ENCODE measurements at regions not wholly inside any gene's neighbourhood (a gene's known extent, or its start where the extent isn't known, plus 50 kb on each side); places are given as distances from the start of the nearest gene placed in this dataset.

DNA sequence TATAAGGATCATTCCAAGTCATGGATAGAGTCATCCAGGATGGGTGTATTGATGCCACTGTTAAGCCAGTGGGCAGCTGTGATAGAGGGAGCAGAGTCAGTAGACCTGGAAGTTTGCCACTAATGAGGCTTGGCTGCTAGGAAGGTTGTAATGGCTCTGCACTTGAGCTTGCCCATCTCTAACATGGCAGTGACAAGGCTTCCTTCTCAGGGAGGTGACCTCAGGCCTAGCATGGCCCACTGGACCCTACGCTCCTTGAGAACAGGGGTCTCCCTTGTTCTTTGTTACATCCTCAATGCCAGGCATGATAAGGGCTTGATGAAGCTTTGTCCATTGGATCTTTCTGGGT, 155.1 kb downstream of the CD83 start:
- H2AK5ac ChIP-seq (ENCODE audit: low read depth, low read length): no peak overlapping the region
- no peak overlapping the region for H3K4me3 ChIP-seq (ENCODE audit: low read length in 2 of 2)
- H3K14ac ChIP-seq (ENCODE audit: low read length): no peak overlapping the region
- no peak overlapping the region for H3K23ac ChIP-seq (ENCODE audit: low read depth, low read length, poor library complexity)
- H3K4me1 ChIP-seq (ENCODE audit: control insufficient read depth in 2 of 2, insufficient read depth in 1 of 2, low read depth in 1 of 2, low read length in 2 of 2): peaks cover 0 to 2% of the 10 kb centered on the region in 2 donors
- H2BK5ac ChIP-seq (ENCODE audit: low read length): no peak overlapping the region
- no peak overlapping the region for H4K91ac ChIP-seq (ENCODE audit: low read depth, low read length, poor library complexity)
- H3K36me3 ChIP-seq (replicated peaks in 1 of 2; ENCODE audit: control insufficient read depth in 2 of 2, insufficient read depth in 2 of 2, low read length in 2 of 2): no peaks in the 10 kb centered on the region
- no peak overlapping the region for H3K9ac ChIP-seq (ENCODE audit: low read depth, low read length, poor library complexity)
- DNase-seq (ENCODE audit: low spot score): no peak
- H3K9me3 ChIP-seq (replicated peaks in 1 of 2; ENCODE audit: control insufficient read depth in 2 of 2, insufficient read depth in 1 of 2, low read depth in 1 of 2, low read length in 2 of 2): peaks cover 1 to 4% of the 10 kb centered on the region in 2 donors
- H4K8ac ChIP-seq (ENCODE audit: low read depth, low read length): no peak overlapping the region
- H3K18ac ChIP-seq (ENCODE audit: low read length): no peak overlapping the region
- no peak overlapping the region for H2AFZ ChIP-seq (ENCODE audit: low read length)
- no peak overlapping the region for H3K27ac ChIP-seq (replicated peaks; ENCODE audit: low read length)
- H2BK120ac ChIP-seq (ENCODE audit: low read depth, low read length): no peak overlapping the region
- no peak overlapping the region for H2BK12ac ChIP-seq (ENCODE audit: low read length)
- H3K79me1 ChIP-seq (ENCODE audit: low read depth, low read length): no peaks in the 10 kb centered on the region
- H3K27me3 ChIP-seq (ENCODE audit: control insufficient read depth in 3 of 3, insufficient read depth in 3 of 3, low read depth in 1 of 3, low read length in 3 of 3): peaks cover 0 to 12% (median 0%) of the 10 kb centered on the region in 3 experiments
- H3K4ac ChIP-seq (ENCODE audit: low read length): no peak overlapping the region
- no CpG with 5 or more reads among the region's 1 CpG for WGBS, 2 donors (ENCODE audit: extremely low coverage in 2 of 2, insufficient read length in 2 of 2, insufficient replicate concordance in 1 of 2)
- no peak overlapping the region for H3K4me2 ChIP-seq (ENCODE audit: insufficient read depth, low read length, poor library complexity, severe bottlenecking)
- no peak overlapping the region for H2BK15ac ChIP-seq (ENCODE audit: low read length)

DNA sequence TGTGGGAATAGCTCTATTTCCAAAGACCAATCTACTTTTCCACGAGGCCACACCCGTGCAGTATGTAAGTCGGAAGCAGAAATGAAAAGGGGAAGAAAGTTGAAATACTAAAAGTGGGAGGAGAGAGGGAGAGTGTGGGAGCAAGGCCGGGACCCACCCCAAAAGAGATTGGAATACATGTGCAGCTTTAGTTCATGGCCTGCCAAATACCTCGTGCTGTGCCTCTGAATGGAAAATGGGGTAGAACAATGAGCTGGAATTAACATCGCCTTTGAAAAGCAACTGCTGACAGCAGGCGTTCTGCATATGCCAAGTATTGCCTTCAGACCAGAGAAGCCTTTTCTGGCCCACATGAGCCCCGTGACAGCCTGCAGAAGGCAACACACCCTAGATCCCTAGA, 155.6 kb downstream of the CD83 start:
- H3K9me3 ChIP-seq (replicated peaks in 1 of 2; ENCODE audit: control insufficient read depth in 2 of 2, insufficient read depth in 1 of 2, low read depth in 1 of 2, low read length in 2 of 2): peaks cover 1 to 4% of the 10 kb centered on the region in 2 donors
- H2BK12ac ChIP-seq (ENCODE audit: low read length): no peak overlapping the region
- H3K4me3 ChIP-seq (ENCODE audit: low read length in 2 of 2): no peak overlapping the region
- no peak for DNase-seq (ENCODE audit: low spot score)
- no peak overlapping the region for H2BK120ac ChIP-seq (ENCODE audit: low read depth, low read length)
- peaks cover 0 to 12% (median 0%) of the 10 kb centered on the region in 3 experiments for H3K27me3 ChIP-seq (ENCODE audit: control insufficient read depth in 3 of 3, insufficient read depth in 3 of 3, low read depth in 1 of 3, low read length in 3 of 3)
- no peaks in the 10 kb centered on the region for H3K79me1 ChIP-seq (ENCODE audit: low read depth, low read length)
- no peak overlapping the region for H4K91ac ChIP-seq (ENCODE audit: low read depth, low read length, poor library complexity)
- H3K27ac ChIP-seq (replicated peaks; ENCODE audit: low read length): no peak overlapping the region
- WGBS, 2 donors (ENCODE audit: extremely low coverage in 2 of 2, insufficient read length in 2 of 2, insufficient replicate concordance in 1 of 2): no CpG with 5 or more reads among the region's 8 CpGs
- H4K8ac ChIP-seq (ENCODE audit: low read depth, low read length): no peak overlapping the region
- H2BK15ac ChIP-seq (ENCODE audit: low read length): no peak overlapping the region
- no peak overlapping the region for H3K14ac ChIP-seq (ENCODE audit: low read length)
- H2AK5ac ChIP-seq (ENCODE audit: low read depth, low read length): no peak overlapping the region
- no peaks in the 10 kb centered on the region for H3K36me3 ChIP-seq (replicated peaks in 1 of 2; ENCODE audit: control insufficient read depth in 2 of 2, insufficient read depth in 2 of 2, low read length in 2 of 2)
- H3K9ac ChIP-seq (ENCODE audit: low read depth, low read length, poor library complexity): no peak overlapping the region
- peaks cover 0 to 2% of the 10 kb centered on the region in 2 donors for H3K4me1 ChIP-seq (ENCODE audit: control insufficient read depth in 2 of 2, insufficient read depth in 1 of 2, low read depth in 1 of 2, low read length in 2 of 2)
- H3K4ac ChIP-seq (ENCODE audit: low read length): no peak overlapping the region
- H3K4me2 ChIP-seq (ENCODE audit: insufficient read depth, low read length, poor library complexity, severe bottlenecking): no peak overlapping the region
- H2AFZ ChIP-seq (ENCODE audit: low read length): no peak overlapping the region
- H3K23ac ChIP-seq (ENCODE audit: low read depth, low read length, poor library complexity): no peak overlapping the region
- H3K18ac ChIP-seq (ENCODE audit: low read length): no peak overlapping the region
- no peak overlapping the region for H2BK5ac ChIP-seq (ENCODE audit: low read length)

DNA sequence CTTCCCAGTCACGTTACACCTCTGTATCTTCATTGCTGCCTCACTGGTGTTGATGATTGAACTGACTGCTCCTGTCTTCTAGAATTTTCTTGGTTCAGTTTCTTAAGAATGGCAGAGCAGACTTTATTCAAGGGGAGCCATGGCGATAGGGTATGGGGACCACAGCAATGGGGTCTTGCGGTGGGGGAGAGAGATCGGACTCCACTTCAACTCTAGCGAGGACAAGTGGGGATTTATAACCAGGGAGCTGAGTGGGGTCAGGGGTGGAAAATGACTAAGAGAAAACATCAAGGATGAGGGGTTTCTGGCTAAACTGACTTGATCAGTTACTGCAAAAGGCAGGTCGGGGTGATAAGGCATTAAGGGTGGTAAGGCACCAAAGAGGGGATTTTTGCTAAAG, 156.4 kb downstream of the CD83 start:
- H3K79me1 ChIP-seq (ENCODE audit: low read depth, low read length): no peaks in the 10 kb centered on the region
- H2AK5ac ChIP-seq (ENCODE audit: low read depth, low read length): no peak overlapping the region
- H3K4me3 ChIP-seq (ENCODE audit: low read length in 2 of 2): no peak overlapping the region
- H2BK120ac ChIP-seq (ENCODE audit: low read depth, low read length): no peak overlapping the region
- H3K36me3 ChIP-seq (replicated peaks in 1 of 2; ENCODE audit: control insufficient read depth in 2 of 2, insufficient read depth in 2 of 2, low read length in 2 of 2): no peaks in the 10 kb centered on the region
- no peak overlapping the region for H3K27ac ChIP-seq (replicated peaks; ENCODE audit: low read length)
- no peak overlapping the region for H3K14ac ChIP-seq (ENCODE audit: low read length)
- no peak overlapping the region for H2BK12ac ChIP-seq (ENCODE audit: low read length)
- H4K8ac ChIP-seq (ENCODE audit: low read depth, low read length): no peak overlapping the region
- H2AFZ ChIP-seq (ENCODE audit: low read length): no peak overlapping the region
- no peak for DNase-seq (ENCODE audit: low spot score)
- H2BK5ac ChIP-seq (ENCODE audit: low read length): no peak overlapping the region
- peaks cover 1 to 4% of the 10 kb centered on the region in 2 donors for H3K9me3 ChIP-seq (replicated peaks in 1 of 2; ENCODE audit: control insufficient read depth in 2 of 2, insufficient read depth in 1 of 2, low read depth in 1 of 2, low read length in 2 of 2)
- H3K27me3 ChIP-seq (ENCODE audit: control insufficient read depth in 3 of 3, insufficient read depth in 3 of 3, low read depth in 1 of 3, low read length in 3 of 3): peaks cover 0 to 12% (median 0%) of the 10 kb centered on the region in 3 experiments
- no peak overlapping the region for H3K4me2 ChIP-seq (ENCODE audit: insufficient read depth, low read length, poor library complexity, severe bottlenecking)
- H2BK15ac ChIP-seq (ENCODE audit: low read length): no peak overlapping the region
- no peak overlapping the region for H3K18ac ChIP-seq (ENCODE audit: low read length)
- WGBS, 2 donors (ENCODE audit: extremely low coverage in 2 of 2, insufficient read length in 2 of 2, insufficient replicate concordance in 1 of 2): no CpG with 5 or more reads among the region's 6 CpGs
- H3K9ac ChIP-seq (ENCODE audit: low read depth, low read length, poor library complexity): no peak overlapping the region
- peaks cover 0 to 7% of the 10 kb centered on the region in 2 donors for H3K4me1 ChIP-seq (ENCODE audit: control insufficient read depth in 2 of 2, insufficient read depth in 1 of 2, low read depth in 1 of 2, low read length in 2 of 2)
- no peak overlapping the region for H4K91ac ChIP-seq (ENCODE audit: low read depth, low read length, poor library complexity)
- H3K23ac ChIP-seq (ENCODE audit: low read depth, low read length, poor library complexity): no peak overlapping the region
- no peak overlapping the region for H3K4ac ChIP-seq (ENCODE audit: low read length)

DNA sequence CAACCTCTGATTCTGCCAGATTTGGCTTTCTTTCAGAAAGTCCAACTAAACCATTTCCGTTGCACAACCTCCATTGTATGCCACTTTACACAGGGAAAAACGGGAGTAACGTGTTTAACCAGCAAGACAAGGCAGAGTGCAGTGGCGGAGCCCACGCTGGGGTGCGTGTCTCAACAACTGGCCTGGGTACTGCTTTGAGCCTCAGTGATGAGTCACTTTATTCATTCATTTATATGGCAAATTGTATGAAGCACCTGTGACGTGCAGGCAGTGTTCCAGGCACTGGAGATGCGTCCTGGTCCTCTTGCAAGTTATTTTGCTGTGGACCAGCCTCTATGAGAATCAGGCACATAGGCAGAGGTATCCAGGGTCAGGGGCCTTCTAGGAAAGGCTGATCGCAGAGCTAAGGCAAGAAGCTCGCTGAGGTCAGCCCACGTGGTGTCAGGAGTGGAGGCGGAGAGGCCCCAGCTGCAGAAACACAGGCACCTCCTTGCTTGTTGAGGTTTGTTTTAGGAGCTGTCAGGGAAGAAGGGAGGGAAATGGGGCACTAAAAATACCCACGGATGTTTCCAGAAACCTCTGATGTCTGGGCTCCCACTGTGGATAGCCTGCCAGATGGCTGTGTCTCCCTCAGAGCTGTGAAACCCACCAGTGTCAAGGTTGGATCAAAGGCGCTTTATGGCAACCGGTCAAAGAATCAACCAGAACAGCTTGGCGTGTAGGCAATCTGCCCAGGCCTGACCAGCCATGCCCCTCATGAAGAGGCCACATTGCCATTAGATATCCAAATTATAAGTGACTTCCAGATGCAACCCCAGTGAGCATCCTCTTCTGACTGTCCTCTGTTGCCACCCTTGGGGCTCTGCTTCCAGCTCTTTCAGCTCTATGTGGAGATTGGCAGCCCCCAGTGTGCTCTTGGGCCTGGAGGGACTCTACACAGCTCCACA, 157.2 kb downstream of the CD83 start:
- no peak overlapping the region for H4K8ac ChIP-seq (ENCODE audit: low read depth, low read length)
- no peaks in the 10 kb centered on the region for H3K79me1 ChIP-seq (ENCODE audit: low read depth, low read length)
- H4K91ac ChIP-seq (ENCODE audit: low read depth, low read length, poor library complexity): no peak overlapping the region
- H3K27me3 ChIP-seq (ENCODE audit: control insufficient read depth in 3 of 3, insufficient read depth in 3 of 3, low read depth in 1 of 3, low read length in 3 of 3): peaks cover 0 to 12% (median 0%) of the 10 kb centered on the region in 3 experiments
- H3K4me2 ChIP-seq (ENCODE audit: insufficient read depth, low read length, poor library complexity, severe bottlenecking): no peak overlapping the region
- H3K36me3 ChIP-seq (replicated peaks in 1 of 2; ENCODE audit: control insufficient read depth in 2 of 2, insufficient read depth in 2 of 2, low read length in 2 of 2): no peaks in the 10 kb centered on the region
- no peak overlapping the region for H3K23ac ChIP-seq (ENCODE audit: low read depth, low read length, poor library complexity)
- peaks cover 0 to 7% of the 10 kb centered on the region in 2 donors for H3K4me1 ChIP-seq (ENCODE audit: control insufficient read depth in 2 of 2, insufficient read depth in 1 of 2, low read depth in 1 of 2, low read length in 2 of 2)
- H3K18ac ChIP-seq (ENCODE audit: low read length): peak overlapping the region; percentile 81
- no peak overlapping the region for H3K9ac ChIP-seq (ENCODE audit: low read depth, low read length, poor library complexity)
- H3K4ac ChIP-seq (ENCODE audit: low read length): no peak overlapping the region
- H3K27ac ChIP-seq (replicated peaks; ENCODE audit: low read length): no peak overlapping the region
- no peak overlapping the region for H2AFZ ChIP-seq (ENCODE audit: low read length)
- no peak overlapping the region for H2AK5ac ChIP-seq (ENCODE audit: low read depth, low read length)
- no peak overlapping the region for H2BK12ac ChIP-seq (ENCODE audit: low read length)
- no CpG with 5 or more reads among the region's 16 CpGs for WGBS, 2 donors (ENCODE audit: extremely low coverage in 2 of 2, insufficient read length in 2 of 2, insufficient replicate concordance in 1 of 2)
- no peak overlapping the region for H3K4me3 ChIP-seq (ENCODE audit: low read length in 2 of 2)
- no peak overlapping the region for H2BK5ac ChIP-seq (ENCODE audit: low read length)
- no peak overlapping the region for H2BK15ac ChIP-seq (ENCODE audit: low read length)
- H3K9me3 ChIP-seq (replicated peaks in 1 of 2; ENCODE audit: control insufficient read depth in 2 of 2, insufficient read depth in 1 of 2, low read depth in 1 of 2, low read length in 2 of 2): peaks cover 1 to 4% of the 10 kb centered on the region in 2 donors
- no peak overlapping the region for H2BK120ac ChIP-seq (ENCODE audit: low read depth, low read length)
- H3K14ac ChIP-seq (ENCODE audit: low read length): no peak overlapping the region
- no peak for DNase-seq (ENCODE audit: low spot score)
